M059J (cell line): ENCODE measurements at regions not wholly inside any gene's neighbourhood (a gene's known extent, or its start where the extent isn't known, plus 50 kb on each side); places are given as distances from the start of the nearest gene placed in this dataset.

Experiments used
- DNase-seq: peaks from one replicate; pipeline ENCODE4 v3.0.0-alpha.2; 2012; ENCODE audit warnings: low read depth

GRCh38 chr1:181430015-181430885 is 53.1 kb upstream of the CACNA1E start:
- no peak for DNase-seq
